Subcutaneous abdominal adipose tissue (tissue), 5 donors: ENCODE measurements at regions not wholly inside any gene's neighbourhood (a gene's known extent, or its start where the extent isn't known, plus 50 kb on each side); places are given as distances from the start of the nearest gene placed in this dataset.

Experiments
- H3K27ac ChIP-seq: one replicate; pipeline ENCODE4 v1.7.0; 2013; ENCODE audit warnings: low read depth, mild to moderate bottlenecking, inconsistent platforms, low read length, moderate library complexity
- H3K27me3 ChIP-seq, 5 donors: one replicate each; pipeline ENCODE4 v1.7.0; 2013; ENCODE audit warnings: low read length in 5 of 5, inconsistent platforms in 1 of 5; ENCODE audit not compliant: control insufficient read depth in 5 of 5, insufficient read depth in 4 of 5
- H3K36me3 ChIP-seq, 5 donors: one replicate each; pipeline ENCODE4 v1.7.0; 2013; ENCODE audit warnings: low read length in 5 of 5; ENCODE audit not compliant: control insufficient read depth in 5 of 5, insufficient read depth in 5 of 5
- H3K4me1 ChIP-seq, 5 donors: one replicate each; pipeline ENCODE4 v1.7.0; 2013; ENCODE audit warnings: low read length in 5 of 5, mild to moderate bottlenecking in 3 of 5, moderate library complexity in 1 of 5; ENCODE audit not compliant: control insufficient read depth in 5 of 5, insufficient read depth in 5 of 5
- H3K4me3 ChIP-seq, 5 donors: one replicate each; pipeline ENCODE4 v1.7.0; 2013; ENCODE audit warnings: low read length in 5 of 5, low read depth in 1 of 5
- H3K9ac ChIP-seq, 5 donors: one replicate each; pipeline ENCODE4 v1.7.0; 2013; ENCODE audit warnings: low read length in 5 of 5, mild to moderate bottlenecking in 4 of 5, moderate library complexity in 3 of 5
- H3K9me3 ChIP-seq, 5 donors: one replicate each; pipeline ENCODE4 v1.7.0; 2013; ENCODE audit warnings: low read length in 5 of 5; ENCODE audit not compliant: control insufficient read depth in 5 of 5
- donor health status: healthy.
- donor health status: healthy.
- donor health status: healthy.
- donor health status: healthy.
- donor health status: healthy.

DNA sequence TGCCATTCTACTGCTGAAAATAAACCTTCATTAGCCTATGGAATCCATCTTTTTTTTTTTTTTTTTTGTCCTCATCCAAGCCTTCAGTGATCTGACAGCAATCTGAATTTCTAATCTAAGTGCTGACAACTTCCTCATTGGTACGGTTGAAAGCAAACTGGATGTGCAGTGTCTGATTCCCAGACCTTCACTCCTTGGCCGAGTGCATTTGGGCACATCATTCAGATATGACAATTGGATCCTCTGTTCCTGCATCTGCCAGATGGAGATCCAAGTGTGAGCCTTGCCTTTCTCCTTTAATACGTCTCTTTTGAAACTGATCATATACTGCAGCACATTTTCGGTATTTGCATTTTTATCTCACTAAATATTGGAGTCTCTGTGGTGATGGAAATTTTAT lies 713.1 kb downstream of the DCDC2C start:
- H3K4me1 ChIP-seq = no peaks in the 10 kb centered on the region
- H3K9ac ChIP-seq = no peak overlapping the region
- no peaks in the 10 kb centered on the region for H3K36me3 ChIP-seq
- no peak overlapping the region for H3K4me3 ChIP-seq
- H3K9me3 ChIP-seq = peaks cover 0 to 3% (median 0%) of the 10 kb centered on the region in 5 donors
- no peaks in the 10 kb centered on the region for H3K27me3 ChIP-seq
- no peak overlapping the region for H3K27ac ChIP-seq

DNA sequence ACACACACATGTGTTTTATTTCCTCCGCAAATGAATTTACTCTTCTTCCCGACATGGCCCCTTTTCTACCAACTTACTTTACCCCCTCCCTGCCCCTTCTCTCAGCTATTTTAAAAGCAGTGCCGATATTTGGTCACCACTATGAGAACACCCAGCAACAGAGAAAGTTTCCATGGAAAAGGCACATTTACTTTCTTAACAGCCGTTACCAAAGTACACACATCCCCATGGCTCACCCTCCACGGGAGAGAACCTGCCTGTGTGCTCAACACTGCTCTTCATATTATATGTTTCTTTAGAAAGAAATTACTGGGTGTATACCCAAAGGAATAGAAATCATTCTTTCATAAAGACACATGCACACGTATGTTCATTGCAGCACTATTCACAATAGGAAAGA lies 714.4 kb downstream of the DCDC2C start:
- Histone ChIP-seq H3K9ac (no peak overlapping the region), H3K9me3 (no peaks in the 10 kb centered on the region), H3K4me1 (no peaks in the 10 kb centered on the region), H3K36me3 (no peaks in the 10 kb centered on the region), H3K4me3 (no peak overlapping the region), H3K27ac (no peak overlapping the region), H3K27me3 (no peaks in the 10 kb centered on the region)

- H3K9ac ChIP-seq = no peak overlapping the region
- H3K36me3 ChIP-seq = no peaks in the 10 kb centered on the region
- H3K27ac ChIP-seq = no peak overlapping the region
- no peaks in the 10 kb centered on the region for H3K27me3 ChIP-seq
- no peaks in the 10 kb centered on the region for H3K9me3 ChIP-seq
- H3K4me3 ChIP-seq = no peak overlapping the region
- H3K4me1 ChIP-seq = no peaks in the 10 kb centered on the region
These were observed 716.7 kb downstream of the DCDC2C start for GRCh38 chr2:4420032-4420431.

DNA sequence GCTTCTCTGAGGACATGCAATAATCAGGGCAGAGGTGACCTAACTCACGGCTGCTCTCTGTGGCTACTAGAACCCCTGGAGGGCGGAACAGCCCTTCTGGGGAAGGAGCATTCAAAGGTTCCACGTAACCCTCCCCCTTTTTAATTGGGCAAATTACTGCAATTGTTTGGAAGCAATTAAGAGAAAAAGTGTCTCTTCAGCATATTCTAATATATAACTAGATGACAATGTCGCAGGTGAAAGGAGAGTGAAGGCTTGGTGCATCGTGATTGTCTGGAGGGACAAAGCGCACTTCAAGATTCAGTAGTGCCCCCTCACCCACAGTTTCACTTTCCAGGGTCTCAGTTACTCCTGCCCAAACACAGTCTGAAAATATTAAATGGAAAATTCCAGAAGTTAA lies 720.8 kb downstream of the DCDC2C start:
- Histone ChIP-seq H3K36me3 (no peaks in the 10 kb centered on the region), H3K27me3 (no peaks in the 10 kb centered on the region), H3K9ac (no peak overlapping the region), H3K4me3 (no peak overlapping the region), H3K4me1 (no peaks in the 10 kb centered on the region), H3K9me3 (no peaks in the 10 kb centered on the region), H3K27ac (no peak overlapping the region)

GRCh38 chr2:4427083-4427482 lies 723.7 kb downstream of the DCDC2C start:
- Histone ChIP-seq H3K27ac (no peak overlapping the region), H3K4me3 (no peak overlapping the region), H3K36me3 (no peaks in the 10 kb centered on the region), H3K4me1 (no peaks in the 10 kb centered on the region), H3K9me3 (no peaks in the 10 kb centered on the region), H3K27me3 (no peaks in the 10 kb centered on the region), H3K9ac (no peak overlapping the region)

DNA sequence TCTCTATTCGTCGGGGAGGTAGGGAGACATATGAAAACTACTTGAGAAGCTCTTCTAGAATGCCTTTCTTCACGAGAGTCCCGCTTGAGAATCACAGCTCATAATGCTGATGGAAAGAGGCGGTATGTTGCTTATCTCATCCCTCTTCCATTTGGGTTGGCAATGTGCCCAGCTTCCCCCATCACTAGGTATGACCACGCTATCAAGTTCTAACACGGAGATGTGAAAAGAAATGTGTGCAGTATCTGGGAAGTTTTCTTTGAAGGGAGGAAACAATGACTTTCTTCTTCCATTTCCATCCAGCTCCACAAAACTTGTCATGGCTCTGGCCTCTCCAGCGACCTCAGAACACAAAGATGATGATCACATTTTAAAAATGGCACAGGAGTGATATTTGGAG lies 742.4 kb downstream of the DCDC2C start:
- no peak overlapping the region for H3K9ac ChIP-seq
- peaks cover 0 to 2% (median 0%) of the 10 kb centered on the region in 5 donors for H3K9me3 ChIP-seq
- no peak overlapping the region for H3K27ac ChIP-seq
- no peak overlapping the region for H3K4me3 ChIP-seq
- H3K36me3 ChIP-seq = no peaks in the 10 kb centered on the region
- H3K4me1 ChIP-seq = no peaks in the 10 kb centered on the region
- no peaks in the 10 kb centered on the region for H3K27me3 ChIP-seq

DNA sequence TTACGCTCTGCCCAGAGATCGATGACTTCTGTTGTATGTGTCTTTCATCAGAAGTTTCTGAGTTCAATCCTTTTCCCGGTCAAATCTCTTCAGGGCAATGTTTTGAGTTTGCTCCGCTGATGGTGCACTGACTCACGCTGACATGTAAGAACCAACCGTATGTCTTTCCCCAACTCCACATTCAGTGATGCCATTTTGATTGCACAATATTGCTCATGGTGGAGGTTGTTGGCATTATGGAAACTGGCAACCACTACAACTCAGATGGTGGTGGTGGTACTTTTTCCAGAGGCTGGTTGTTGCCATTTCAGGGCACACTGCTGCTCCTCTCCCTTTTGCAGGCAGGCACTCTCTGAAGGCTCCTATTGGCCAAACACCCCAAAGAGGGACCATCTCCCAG lies 751.5 kb downstream of the DCDC2C start:
- peaks cover 0 to 3% (median 0%) of the 10 kb centered on the region in 5 donors for H3K9me3 ChIP-seq
- no peak overlapping the region for H3K27ac ChIP-seq
- H3K9ac ChIP-seq = no peak overlapping the region
- H3K4me3 ChIP-seq = no peak overlapping the region
- no peaks in the 10 kb centered on the region for H3K36me3 ChIP-seq
- no peaks in the 10 kb centered on the region for H3K27me3 ChIP-seq
- H3K4me1 ChIP-seq = no peaks in the 10 kb centered on the region

DNA sequence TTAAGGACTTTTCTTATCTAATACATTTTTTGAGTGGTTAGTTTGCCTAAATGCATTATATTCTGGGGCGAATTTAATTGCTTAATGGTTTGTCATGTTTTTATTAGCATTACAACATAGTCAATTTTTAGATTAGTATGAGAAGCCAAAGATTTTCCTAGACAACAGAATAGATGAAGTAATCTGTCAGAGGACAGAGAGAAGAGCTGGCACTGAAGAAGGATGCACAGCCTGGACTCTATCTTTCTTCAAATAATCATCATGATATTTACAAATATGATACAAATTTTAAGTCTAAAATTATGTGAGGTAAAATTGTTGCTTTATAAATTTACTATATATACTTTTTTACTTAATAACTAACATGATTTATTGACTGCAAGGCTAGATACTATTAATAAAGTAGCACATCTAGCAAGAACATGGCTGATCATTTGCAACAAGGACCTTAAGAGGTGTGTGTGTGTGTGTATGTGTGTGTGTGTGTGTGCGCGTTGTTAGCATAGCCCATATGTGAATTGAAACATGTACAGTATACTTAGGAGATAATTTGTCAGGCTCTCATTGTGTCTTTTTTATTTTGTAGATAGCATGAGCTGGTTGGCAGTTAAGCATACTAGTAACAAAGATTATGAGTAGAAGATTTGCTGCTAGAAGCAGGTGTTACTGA lies 752.2 kb downstream of the DCDC2C start:
- Histone ChIP-seq H3K27ac (no peak overlapping the region), H3K4me1 (no peaks in the 10 kb centered on the region), H3K27me3 (no peaks in the 10 kb centered on the region), H3K4me3 (no peak overlapping the region), H3K9me3 (peaks cover 0 to 3% (median 0%) of the 10 kb centered on the region in 5 donors), H3K36me3 (no peaks in the 10 kb centered on the region), H3K9ac (no peak overlapping the region)

GRCh38 chr2:4464634-4465266 lies 761.4 kb downstream of the DCDC2C start:
- no peaks in the 10 kb centered on the region for H3K27me3 ChIP-seq
- H3K36me3 ChIP-seq = no peaks in the 10 kb centered on the region
- H3K27ac ChIP-seq = no peak overlapping the region
- H3K4me1 ChIP-seq = peaks cover 0 to 7% (median 0%) of the 10 kb centered on the region in 5 donors
- no peak overlapping the region for H3K9ac ChIP-seq
- H3K4me3 ChIP-seq = no peak overlapping the region
- peaks cover 0 to 3% (median 0%) of the 10 kb centered on the region in 5 donors for H3K9me3 ChIP-seq

- peaks cover 0 to 6% (median 0%) of the 10 kb centered on the region in 5 donors for H3K9me3 ChIP-seq
- H3K9ac ChIP-seq = no peak overlapping the region
- no peak overlapping the region for H3K27ac ChIP-seq
These were observed 762.3 kb downstream of the DCDC2C start for GRCh38 chr2:4465671-4466070.

More at GRCh38 chr2:4465671-4466070, 762.3 kb downstream of the DCDC2C start:
- Histone ChIP-seq H3K4me1 (peaks cover 0 to 7% (median 0%) of the 10 kb centered on the region in 5 donors), H3K36me3 (no peaks in the 10 kb centered on the region), H3K27me3 (no peaks in the 10 kb centered on the region), H3K4me3 (no peak overlapping the region)
